IMR-90 (cell line): ENCODE measurements at regions not wholly inside any gene's neighbourhood (a gene's known extent, or its start where the extent isn't known, plus 50 kb on each side); places are given as distances from the start of the nearest gene placed in this dataset.

Experiments used
- ATAC-seq: fragments of 200-7000 bp; cut with Tn5 transposase; 2 replicates; pipeline ENCODE4 v1.9.1; 2020; ENCODE audit warnings: low read depth, mild to moderate bottlenecking, moderate library complexity
- BruUV-seq: library from RNA; stranded (reverse); fragments of 400-500 nt; replicated peaks from 2 replicates; lab custom pipeline; 2021; lab: Mats Ljungman, UMichigan
- CTCF ChIA-PET: fragments of 300-600 bp; formaldehyde crosslinking; extraction: SDS; loops from one replicate; lab custom pipeline; 2021; ENCODE audit warnings: antibody characterized with exemption; lab: Yijun Ruan, JAX
- POLR2A ChIA-PET: fragments of 300-600 bp; sonication (Branson Sonifier 250); formaldehyde crosslinking; loops from one replicate; lab custom pipeline; 2022; ENCODE audit warnings: antibody characterized with exemption; ENCODE audit not compliant: unreplicated experiment; lab: Charles Lee
- DNase-seq: peaks from one replicate; pipeline ENCODE4 v3.0.0; 2013
- H2AFZ ChIP-seq: replicated peaks from 2 replicates; pipeline ENCODE3; 2013; ENCODE audit warnings: low read length, mild to moderate bottlenecking; ENCODE audit not compliant: poor library complexity
- H2AK5ac ChIP-seq: 2 replicates; pipeline ENCODE4 v1.6.1; 2013; ENCODE audit warnings: low read depth, low read length, inconsistent platforms
- H2AK9ac ChIP-seq: replicated peaks from 2 replicates; pipeline ENCODE3; 2013; ENCODE audit warnings: mild to moderate bottlenecking, low read depth, low read length, moderate library complexity; ENCODE audit not compliant: poor library complexity
- H2BK120ac ChIP-seq: 2 replicates; pipeline ENCODE4 v1.6.1; 2013; ENCODE audit warnings: low read depth, low read length, inconsistent platforms
- H2BK15ac ChIP-seq: 3 replicates; pipeline ENCODE4 v1.6.1; 2013; ENCODE audit warnings: low read depth, low read length, inconsistent platforms
- H2BK20ac ChIP-seq: 2 replicates; pipeline ENCODE4 v1.6.1; 2013; ENCODE audit warnings: low read depth, mild to moderate bottlenecking, inconsistent platforms, low read length, moderate library complexity
- H2BK5ac ChIP-seq: 2 replicates; pipeline ENCODE4 v1.6.1; 2013; ENCODE audit warnings: mild to moderate bottlenecking, low read depth, low read length, inconsistent platforms; ENCODE audit not compliant: poor library complexity, severe bottlenecking
- H3K14ac ChIP-seq: replicated peaks from 2 replicates; pipeline ENCODE4 v1.6.1; 2013; ENCODE audit warnings: low read depth, low read length, inconsistent platforms
- H3K18ac ChIP-seq: 2 replicates; pipeline ENCODE4 v1.6.1; 2013; ENCODE audit warnings: low read depth, low read length, control low read depth
- H3K23ac ChIP-seq: 2 replicates; pipeline ENCODE4 v1.6.1; 2013; ENCODE audit warnings: low read depth, low read length, inconsistent platforms
- H3K27ac ChIP-seq: 2 replicates; pipeline ENCODE4 v1.5.1; 2013; ENCODE audit warnings: mild to moderate bottlenecking, control low read depth, low read length; ENCODE audit not compliant: insufficient read depth
- H3K27me3 ChIP-seq: 2 replicates; pipeline ENCODE4 v1.6.1; 2013; ENCODE audit warnings: low read length; ENCODE audit not compliant: control insufficient read depth, insufficient read depth
- H3K36me3 ChIP-seq: 2 replicates; pipeline ENCODE4 v1.6.1; 2013; ENCODE audit warnings: low read length, mixed read lengths; ENCODE audit not compliant: control insufficient read depth, insufficient read depth
- H3K4ac ChIP-seq: 2 replicates; pipeline ENCODE4 v1.6.1; 2013; ENCODE audit warnings: low read depth, low read length, inconsistent platforms
- H3K4me1 ChIP-seq: 2 replicates; pipeline ENCODE4 v1.6.1; 2013; ENCODE audit warnings: low read length, mixed read lengths; ENCODE audit not compliant: control insufficient read depth, insufficient read depth
- H3K4me2 ChIP-seq: 2 replicates; pipeline ENCODE4 v1.6.1; 2013; ENCODE audit warnings: low read depth, mild to moderate bottlenecking, control low read depth, low read length, moderate library complexity
- H3K4me3 ChIP-seq: 2 replicates; pipeline ENCODE4 v1.5.1; 2013; ENCODE audit warnings: low read depth, mild to moderate bottlenecking, control low read depth, low read length, moderate library complexity; ENCODE audit not compliant: insufficient read depth
- H3K56ac ChIP-seq: 2 replicates; pipeline ENCODE4 v1.6.1; 2013; ENCODE audit warnings: low read length, inconsistent platforms; ENCODE audit not compliant: insufficient read depth; ENCODE audit errors: extremely low read depth
- H3K79me1 ChIP-seq, 2 experiments: 2 replicates each; pipeline ENCODE4 v1.6.1; 2013; ENCODE audit warnings: low read length in 2 of 2, inconsistent platforms in 1 of 2, low read depth in 1 of 2
- H3K9ac ChIP-seq: 2 replicates; pipeline ENCODE4 v1.6.1; 2013; ENCODE audit warnings: low read depth, low read length, control low read depth
- H3K9me1 ChIP-seq: 2 replicates; pipeline ENCODE4 v1.6.1; 2013; ENCODE audit warnings: low read length, inconsistent platforms; ENCODE audit not compliant: insufficient read depth
- H3K9me3 ChIP-seq: 2 replicates; pipeline ENCODE4 v1.6.1; 2013; ENCODE audit warnings: low read length; ENCODE audit not compliant: control insufficient read depth, insufficient read depth
- H4K20me1 ChIP-seq: 2 replicates; pipeline ENCODE4 v1.6.1; 2013; ENCODE audit warnings: low read length, inconsistent platforms; ENCODE audit not compliant: insufficient read depth
- H4K5ac ChIP-seq: 2 replicates; pipeline ENCODE4 v1.6.1; 2013; ENCODE audit warnings: mild to moderate bottlenecking, low read depth, low read length, control low read depth
- H4K8ac ChIP-seq, 2 experiments: 2 replicates each; pipeline ENCODE4 v1.6.1; 2013; ENCODE audit warnings: low read depth in 2 of 2, low read length in 2 of 2, control low read depth in 1 of 2, inconsistent platforms in 1 of 2
- H4K91ac ChIP-seq: 2 replicates; pipeline ENCODE4 v1.6.1; 2013; ENCODE audit warnings: low read depth, low read length, inconsistent platforms; ENCODE audit not compliant: insufficient read depth
- BHLHE40 ChIP-seq: fragments of 150-350 bp; IDR thresholded peaks from 2 replicates; pipeline ENCODE4 v1.6.1; 2016; ENCODE audit warnings: mild to moderate bottlenecking, low read depth, low read length
- CEBPB ChIP-seq: IDR thresholded peaks from 2 replicates; pipeline ENCODE4 v1.6.1; 2012; ENCODE audit warnings: low read depth, low read length, improper control_type of control experiment
- CHD1 ChIP-seq: IDR thresholded peaks from 2 replicates; pipeline ENCODE4 v1.6.1; 2012; ENCODE audit warnings: low read depth, low read length, improper control_type of control experiment
- FOS ChIP-seq: fragments of 150-350 bp; IDR thresholded peaks from 2 replicates; pipeline ENCODE4 v1.6.1; 2016; ENCODE audit warnings: low read depth, low read length
- MAFK ChIP-seq: IDR thresholded peaks from 2 replicates; pipeline ENCODE4 v1.6.1; 2012; ENCODE audit warnings: low read depth, low read length, improper control_type of control experiment
- MAZ ChIP-seq: IDR thresholded peaks from 2 replicates; pipeline ENCODE4 v1.6.1; 2012; ENCODE audit warnings: low read depth, mild to moderate bottlenecking, low read length, improper control_type of control experiment, moderate library complexity, borderline replicate concordance
- MXI1 ChIP-seq: IDR thresholded peaks from 2 replicates; pipeline ENCODE4 v1.6.1; 2012; ENCODE audit warnings: low read depth, mild to moderate bottlenecking, low read length, moderate library complexity, borderline replicate concordance
- NFE2L2 ChIP-seq: fragments of 150-350 bp; IDR thresholded peaks from 2 replicates; pipeline ENCODE4 v1.6.1; 2016; ENCODE audit warnings: low read depth, mild to moderate bottlenecking, low read length
- POLR2A ChIP-seq: IDR thresholded peaks from 2 replicates; pipeline ENCODE4 v1.6.1; 2012; ENCODE audit warnings: mild to moderate bottlenecking, low read depth, low read length
- RCOR1 ChIP-seq: IDR thresholded peaks from 2 replicates; pipeline ENCODE4 v1.6.1; 2012; ENCODE audit warnings: mild to moderate bottlenecking, low read length, improper control_type of control experiment; ENCODE audit not compliant: insufficient replicate concordance
- RFX5 ChIP-seq: IDR thresholded peaks from 2 replicates; pipeline ENCODE4 v1.8.0; 2012; ENCODE audit warnings: low read depth, mild to moderate bottlenecking, low read length, moderate library complexity
- SMC3 ChIP-seq: fragments of 150-350 bp; IDR thresholded peaks from 2 replicates; pipeline ENCODE4 v1.6.1; 2016; ENCODE audit warnings: low read depth, mild to moderate bottlenecking, antibody characterized with exemption, low read length, moderate library complexity
- WGBS, 2 experiments: methylation state at CpG; one replicate each; pipeline versions ENCODE4 v1.1.5 to v1.1.7; 2013; ENCODE audit warnings: missing lambda C conversion rate in 2 of 2; ENCODE audit not compliant: insufficient read length in 1 of 2; ENCODE audit errors: extremely low coverage in 2 of 2; 5-methylcytosine and 5-hydroxymethylcytosine counted together
- dilution Hi-C: fragments of 300-500 bp; cut with HindIII; formaldehyde crosslinking; loops from one replicate; pipeline ENCODE4 v1.14.3; 2018; ENCODE audit warnings: low sequenced_read_pairs; ENCODE audit not compliant: unreplicated experiment
- in situ Hi-C: fragments of 300-500 bp; cut with MboI; formaldehyde crosslinking; loops from 3 replicates; pipeline ENCODE4 v1.14.3; 2019; ENCODE audit warnings: low sequenced_read_pairs, inconsistent platforms, mixed read lengths
- intact Hi-C: fragments of 100-400 bp; cut with micrococcal nuclease; formaldehyde crosslinking; loops from 2 replicates; pipeline ENCODE4 v1.10.0; 2022
- TF ChIP-seq, protein P1 (sequence below): conservative IDR thresholded peaks from 2 replicates; pipeline ENCODE4 v1.5.1; 2012; ENCODE audit warnings: mild to moderate bottlenecking, low read depth, low read length, improper control_type of control experiment
- TF ChIP-seq, protein P2 (sequence below): fragments of 150-350 bp; IDR thresholded peaks from 2 replicates; pipeline ENCODE4 v1.6.1; 2016; ENCODE audit warnings: low read depth, mild to moderate bottlenecking, low read length, moderate library complexity, borderline replicate concordance
- TF ChIP-seq, protein P3 (sequence below): fragments of 150-350 bp; IDR thresholded peaks from 2 replicates; pipeline ENCODE4 v1.6.1; 2017; ENCODE audit warnings: mild to moderate bottlenecking, antibody characterized with exemption, low read length, low read depth

DNA sequence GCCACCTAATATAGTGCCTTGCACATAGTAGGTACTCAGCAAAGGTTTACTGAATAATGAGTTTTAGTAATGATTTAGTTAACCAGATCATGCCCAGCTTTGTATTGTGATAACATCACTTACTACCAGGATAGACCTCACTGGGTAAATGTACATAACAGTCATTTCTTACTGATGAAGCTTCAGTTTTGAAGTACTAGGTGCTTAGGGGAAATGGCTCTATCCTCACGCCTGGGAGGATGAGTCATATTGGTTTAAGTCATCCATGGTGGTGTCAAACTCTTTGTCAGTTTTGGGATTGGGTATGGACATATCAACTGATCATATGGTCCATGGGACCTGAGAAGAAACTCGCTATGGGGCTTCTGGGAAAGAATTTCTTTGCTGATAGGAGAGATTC is 90.6 kb upstream of the USP24 start:
- DNase-seq (peak; percentile 39), ATAC-seq (no peak)
- POLR2A ChIA-PET: no interaction called here
- Histone ChIP-seq H4K8ac (no peak overlapping the region), H3K9me3 (no peaks in the 10 kb centered on the region), H3K18ac (no peak overlapping the region), H3K4ac (no peak overlapping the region), H3K23ac (0 out of 2 replicates have a peak overlapping the region, but pooled peaks have one; percentile 24), H3K9me1 (0 out of 2 replicates have a peak, but pooled peaks cover 7% of the 10 kb centered on the region), H3K14ac (peak overlapping the region; percentile 39; the same call in 1 of the 2 replicates), H2BK5ac (no peak overlapping the region), H3K4me1 (peaks cover 12% of the 10 kb centered on the region), H2AK9ac (no peak overlapping the region), H4K5ac (no peak overlapping the region), H4K91ac (no peak overlapping the region), H3K4me3 (no peak overlapping the region), H3K27me3 (no peaks in the 10 kb centered on the region; the same call in 1 of the 2 replicates), H2BK20ac (peak overlapping the region; percentile 37; the same call in 1 of the 2 replicates), H3K27ac (no peak overlapping the region), H2AK5ac (peak overlapping the region; percentile 76; the same call in 1 of the 2 replicates), H3K56ac (no peak overlapping the region), H3K79me1 (0 out of 4 replicates have a peak, but pooled peaks cover 0 to 6% of the 10 kb centered on the region in 2 experiments), H2BK120ac (0 out of 2 replicates have a peak overlapping the region, but pooled peaks have one; percentile 65), H4K20me1 (no peaks in the 10 kb centered on the region), H2AFZ (no peak overlapping the region), H2BK15ac (peak overlapping the region; percentile 50; the same call in 1 of the 3 replicates), H3K4me2 (no peak overlapping the region), H3K36me3 (no peaks in the 10 kb centered on the region), H3K9ac (no peak overlapping the region)
- CTCF ChIA-PET: interaction anchor here (0.9 kb wide), 1 partner anchor 12 kb away, joined by 3 read pairs; no protein-coding TSS in a partner anchor
- dilution Hi-C loops (no loop called here), intact Hi-C loops (no loop called here), in situ Hi-C loops (no loop called here)
- WGBS, 2 experiments: 80% methylated on average over 2 of the region's 2 CpGs; no CpG with 5 or more reads in 1 of the 2 experiments
- TF ChIP-seq RCOR1: no peak
- no peak for TF ChIP-seq MAFK
- TF ChIP-seq, protein P1, sequence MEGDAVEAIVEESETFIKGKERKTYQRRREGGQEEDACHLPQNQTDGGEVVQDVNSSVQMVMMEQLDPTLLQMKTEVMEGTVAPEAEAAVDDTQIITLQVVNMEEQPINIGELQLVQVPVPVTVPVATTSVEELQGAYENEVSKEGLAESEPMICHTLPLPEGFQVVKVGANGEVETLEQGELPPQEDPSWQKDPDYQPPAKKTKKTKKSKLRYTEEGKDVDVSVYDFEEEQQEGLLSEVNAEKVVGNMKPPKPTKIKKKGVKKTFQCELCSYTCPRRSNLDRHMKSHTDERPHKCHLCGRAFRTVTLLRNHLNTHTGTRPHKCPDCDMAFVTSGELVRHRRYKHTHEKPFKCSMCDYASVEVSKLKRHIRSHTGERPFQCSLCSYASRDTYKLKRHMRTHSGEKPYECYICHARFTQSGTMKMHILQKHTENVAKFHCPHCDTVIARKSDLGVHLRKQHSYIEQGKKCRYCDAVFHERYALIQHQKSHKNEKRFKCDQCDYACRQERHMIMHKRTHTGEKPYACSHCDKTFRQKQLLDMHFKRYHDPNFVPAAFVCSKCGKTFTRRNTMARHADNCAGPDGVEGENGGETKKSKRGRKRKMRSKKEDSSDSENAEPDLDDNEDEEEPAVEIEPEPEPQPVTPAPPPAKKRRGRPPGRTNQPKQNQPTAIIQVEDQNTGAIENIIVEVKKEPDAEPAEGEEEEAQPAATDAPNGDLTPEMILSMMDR: no peak
- no peak for TF ChIP-seq FOS
- TF ChIP-seq, protein P2, sequence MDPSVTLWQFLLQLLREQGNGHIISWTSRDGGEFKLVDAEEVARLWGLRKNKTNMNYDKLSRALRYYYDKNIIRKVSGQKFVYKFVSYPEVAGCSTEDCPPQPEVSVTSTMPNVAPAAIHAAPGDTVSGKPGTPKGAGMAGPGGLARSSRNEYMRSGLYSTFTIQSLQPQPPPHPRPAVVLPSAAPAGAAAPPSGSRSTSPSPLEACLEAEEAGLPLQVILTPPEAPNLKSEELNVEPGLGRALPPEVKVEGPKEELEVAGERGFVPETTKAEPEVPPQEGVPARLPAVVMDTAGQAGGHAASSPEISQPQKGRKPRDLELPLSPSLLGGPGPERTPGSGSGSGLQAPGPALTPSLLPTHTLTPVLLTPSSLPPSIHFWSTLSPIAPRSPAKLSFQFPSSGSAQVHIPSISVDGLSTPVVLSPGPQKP: no peak
- TF ChIP-seq SMC3: no peak
- no peak for TF ChIP-seq POLR2A
- no peak for TF ChIP-seq CHD1
- TF ChIP-seq NFE2L2: no peak
- no peak for TF ChIP-seq CEBPB
- no peak for TF ChIP-seq RFX5
- no peak for TF ChIP-seq MXI1
- TF ChIP-seq MAZ: no peak
- TF ChIP-seq BHLHE40: no peak
- TF ChIP-seq, protein P3, sequence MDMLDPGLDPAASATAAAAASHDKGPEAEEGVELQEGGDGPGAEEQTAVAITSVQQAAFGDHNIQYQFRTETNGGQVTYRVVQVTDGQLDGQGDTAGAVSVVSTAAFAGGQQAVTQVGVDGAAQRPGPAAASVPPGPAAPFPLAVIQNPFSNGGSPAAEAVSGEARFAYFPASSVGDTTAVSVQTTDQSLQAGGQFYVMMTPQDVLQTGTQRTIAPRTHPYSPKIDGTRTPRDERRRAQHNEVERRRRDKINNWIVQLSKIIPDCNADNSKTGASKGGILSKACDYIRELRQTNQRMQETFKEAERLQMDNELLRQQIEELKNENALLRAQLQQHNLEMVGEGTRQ: no peak
- no TSS peak for BruUV-seq
